GM21717 (cell line): ENCODE measurements at regions not wholly inside any gene's neighbourhood (a gene's known extent, or its start where the extent isn't known, plus 50 kb on each side); places are given as distances from the start of the nearest gene placed in this dataset.

Source experiments
- ATAC-seq: cut with Tn5 transposase; IDR thresholded peaks from one replicate; pipeline ENCODE4 v1.9.1; 2021; ENCODE audit warnings: mild to moderate bottlenecking, moderate library complexity; ENCODE audit not compliant: unreplicated experiment

GRCh38 chr12:105832806-105833205 lies 305.9 kb downstream of the NUAK1 start:
- ATAC-seq = no peak

GRCh38 chr12:105834496-105834895 lies 304.3 kb downstream of the NUAK1 start:
- ATAC-seq = no peak

- ATAC-seq = no peak
These were observed 303.0 kb downstream of the NUAK1 start for GRCh38 chr12:105835580-105836241.

GRCh38 chr12:105836242-105836622 lies 302.5 kb downstream of the NUAK1 start:
- ATAC-seq = no peak

GRCh38 chr12:105839629-105840127 lies 299.1 kb downstream of the NUAK1 start:
- ATAC-seq = no peak

- no peak for ATAC-seq
These were observed 298.4 kb downstream of the NUAK1 start for GRCh38 chr12:105840384-105840783.

- ATAC-seq = no peak
These were observed 296.9 kb downstream of the NUAK1 start for GRCh38 chr12:105841840-105842239.

GRCh38 chr12:105843561-105843960 lies 295.2 kb downstream of the NUAK1 start:
- ATAC-seq = no peak

- no peak for ATAC-seq
These were observed 294.6 kb downstream of the NUAK1 start for GRCh38 chr12:105843986-105844760.

- ATAC-seq = no peak
These were observed 292.4 kb downstream of the NUAK1 start for GRCh38 chr12:105846331-105846730.

GRCh38 chr12:105847068-105847467 lies 291.7 kb downstream of the NUAK1 start:
- no peak for ATAC-seq

- ATAC-seq = no peak
These were observed 290.5 kb downstream of the NUAK1 start for GRCh38 chr12:105848286-105848685.

- no peak for ATAC-seq
These were observed 288.4 kb downstream of the NUAK1 start for GRCh38 chr12:105850103-105850968.

- ATAC-seq = no peak
These were observed 286.3 kb downstream of the NUAK1 start for GRCh38 chr12:105852496-105852895.

- no peak for ATAC-seq
These were observed 285.8 kb downstream of the NUAK1 start for GRCh38 chr12:105852951-105853350.

- no peak for ATAC-seq
These were observed 284.7 kb downstream of the NUAK1 start for GRCh38 chr12:105854071-105854470.

GRCh38 chr12:105855361-105856047 lies 283.2 kb downstream of the NUAK1 start:
- ATAC-seq = no peak

- ATAC-seq = no peak
These were observed 282.7 kb downstream of the NUAK1 start for GRCh38 chr12:105856048-105856405.

- ATAC-seq = no peak
These were observed 279.6 kb downstream of the NUAK1 start for GRCh38 chr12:105858981-105859710.

GRCh38 chr12:105860561-105861207 lies 278.1 kb downstream of the NUAK1 start:
- ATAC-seq = no peak
